HL-60 (cell line): ENCODE measurements at regions not wholly inside any gene's neighbourhood (a gene's known extent, or its start where the extent isn't known, plus 50 kb on each side); places are given as distances from the start of the nearest gene placed in this dataset.
A peak's percentile ranks its signal among the peaks of the same experiment; 100 is the strongest.

Source experiments
- DNase-seq, 2 experiments: peaks; one replicate each; pipeline ENCODE4 v3.0.0-alpha.2; 2010 to 2020; ENCODE audit warnings: low read depth in 1 of 2, low spot score in 1 of 2
- H3K27ac ChIP-seq: fragments of 250-450 bp; sonication (Bioruptor Pico); replicated peaks from 2 replicates; pipeline ENCODE4 v1.5.1; 2020; ENCODE audit warnings: mild to moderate bottlenecking, moderate library complexity
- H3K27me3 ChIP-seq: fragments of 250-450 bp; sonication (Bioruptor Pico); 2 replicates; pipeline ENCODE4 v1.5.1; 2021; ENCODE audit warnings: mild to moderate bottlenecking, moderate library complexity; ENCODE audit not compliant: insufficient read depth, poor library complexity, severe bottlenecking
- H3K4me3 ChIP-seq: replicated peaks from 2 replicates; pipeline ENCODE4 v1.5.1; 2011; ENCODE audit warnings: mild to moderate bottlenecking, control low read depth, low read length; ENCODE audit not compliant: insufficient read depth
- CTCF ChIP-seq: IDR thresholded peaks from one replicate; pipeline ENCODE4 v1.5.1; 2011; ENCODE audit warnings: low read length, control low read depth, inconsistent platforms; ENCODE audit not compliant: insufficient read depth
- GABPA ChIP-seq: IDR thresholded peaks from 2 replicates; pipeline ENCODE4 v1.6.1; 2012; ENCODE audit warnings: low read depth
- POLR2AphosphoS5 ChIP-seq: IDR thresholded peaks from 2 replicates; pipeline ENCODE4 v1.6.1; 2012; ENCODE audit warnings: low read depth
- SPI1 ChIP-seq: IDR thresholded peaks from 2 replicates; pipeline ENCODE4 v1.6.1; 2012; ENCODE audit warnings: low read depth, mild to moderate bottlenecking, borderline replicate concordance
- TF ChIP-seq, protein P1 (sequence below): IDR thresholded peaks from 2 replicates; pipeline ENCODE4 v1.6.1; 2012; ENCODE audit warnings: low read depth; ENCODE audit not compliant: insufficient replicate concordance

GRCh38 chr5:106876298-106876622 is 794.5 kb downstream of the EFNA5 start:
- TF ChIP-seq POLR2AphosphoS5 (no peak), GABPA (no peak), CTCF (no peak), SPI1 (no peak)
- TF ChIP-seq, protein P1, sequence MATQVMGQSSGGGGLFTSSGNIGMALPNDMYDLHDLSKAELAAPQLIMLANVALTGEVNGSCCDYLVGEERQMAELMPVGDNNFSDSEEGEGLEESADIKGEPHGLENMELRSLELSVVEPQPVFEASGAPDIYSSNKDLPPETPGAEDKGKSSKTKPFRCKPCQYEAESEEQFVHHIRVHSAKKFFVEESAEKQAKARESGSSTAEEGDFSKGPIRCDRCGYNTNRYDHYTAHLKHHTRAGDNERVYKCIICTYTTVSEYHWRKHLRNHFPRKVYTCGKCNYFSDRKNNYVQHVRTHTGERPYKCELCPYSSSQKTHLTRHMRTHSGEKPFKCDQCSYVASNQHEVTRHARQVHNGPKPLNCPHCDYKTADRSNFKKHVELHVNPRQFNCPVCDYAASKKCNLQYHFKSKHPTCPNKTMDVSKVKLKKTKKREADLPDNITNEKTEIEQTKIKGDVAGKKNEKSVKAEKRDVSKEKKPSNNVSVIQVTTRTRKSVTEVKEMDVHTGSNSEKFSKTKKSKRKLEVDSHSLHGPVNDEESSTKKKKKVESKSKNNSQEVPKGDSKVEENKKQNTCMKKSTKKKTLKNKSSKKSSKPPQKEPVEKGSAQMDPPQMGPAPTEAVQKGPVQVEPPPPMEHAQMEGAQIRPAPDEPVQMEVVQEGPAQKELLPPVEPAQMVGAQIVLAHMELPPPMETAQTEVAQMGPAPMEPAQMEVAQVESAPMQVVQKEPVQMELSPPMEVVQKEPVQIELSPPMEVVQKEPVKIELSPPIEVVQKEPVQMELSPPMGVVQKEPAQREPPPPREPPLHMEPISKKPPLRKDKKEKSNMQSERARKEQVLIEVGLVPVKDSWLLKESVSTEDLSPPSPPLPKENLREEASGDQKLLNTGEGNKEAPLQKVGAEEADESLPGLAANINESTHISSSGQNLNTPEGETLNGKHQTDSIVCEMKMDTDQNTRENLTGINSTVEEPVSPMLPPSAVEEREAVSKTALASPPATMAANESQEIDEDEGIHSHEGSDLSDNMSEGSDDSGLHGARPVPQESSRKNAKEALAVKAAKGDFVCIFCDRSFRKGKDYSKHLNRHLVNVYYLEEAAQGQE = no peak
- H3K27ac ChIP-seq = no peak overlapping the region
- DNase-seq = no peak
- no peak overlapping the region for H3K4me3 ChIP-seq
- H3K27me3 ChIP-seq = no peaks in the 10 kb centered on the region

DNA sequence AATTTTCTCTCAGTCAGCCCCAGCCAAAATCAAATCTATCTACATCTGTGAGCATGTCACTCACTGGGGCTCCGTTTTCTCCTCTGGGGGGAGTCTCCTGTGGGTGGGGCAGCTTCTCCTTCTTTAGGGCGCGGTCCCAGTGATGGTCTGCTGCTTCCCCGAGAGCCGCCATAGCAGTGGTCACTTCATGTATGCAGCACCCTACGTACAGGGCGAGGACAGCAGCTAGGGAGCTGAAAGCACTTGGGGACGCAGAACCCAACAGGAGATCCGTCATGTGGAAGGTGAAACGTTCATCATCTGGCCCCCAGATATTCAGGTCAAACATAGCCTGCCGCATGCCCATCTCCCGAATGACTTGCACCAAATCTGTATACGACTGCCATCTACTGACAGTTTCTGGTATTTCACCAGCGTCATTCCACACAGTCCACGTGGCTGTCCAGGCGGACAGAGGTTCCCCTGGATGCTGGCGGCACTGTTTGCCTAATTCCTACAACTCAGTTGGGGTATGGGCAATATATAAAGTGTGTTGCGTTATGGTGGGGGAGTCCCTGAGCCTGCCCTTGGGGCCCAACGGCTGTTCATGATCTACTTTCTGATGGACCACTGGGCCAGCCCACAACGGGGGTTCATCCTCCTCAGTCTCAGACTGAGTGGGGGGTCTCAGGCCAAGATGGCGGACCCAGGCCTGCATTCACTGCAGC is 795.0 kb downstream of the EFNA5 start:
- Histone ChIP-seq H3K27me3 (no peaks in the 10 kb centered on the region), H3K27ac (no peak overlapping the region), H3K4me3 (no peak overlapping the region)
- TF ChIP-seq GABPA = no peak
- TF ChIP-seq CTCF = peak; percentile 13
- DNase-seq = peak; percentile 8 to 34

GRCh38 chr5:106874974-106875373 is 795.8 kb downstream of the EFNA5 start:
- TF ChIP-seq POLR2AphosphoS5 = no peak
- TF ChIP-seq, protein P1 = no peak
- no peak for TF ChIP-seq SPI1
- TF ChIP-seq GABPA = no peak
- no peak for TF ChIP-seq CTCF

DNA sequence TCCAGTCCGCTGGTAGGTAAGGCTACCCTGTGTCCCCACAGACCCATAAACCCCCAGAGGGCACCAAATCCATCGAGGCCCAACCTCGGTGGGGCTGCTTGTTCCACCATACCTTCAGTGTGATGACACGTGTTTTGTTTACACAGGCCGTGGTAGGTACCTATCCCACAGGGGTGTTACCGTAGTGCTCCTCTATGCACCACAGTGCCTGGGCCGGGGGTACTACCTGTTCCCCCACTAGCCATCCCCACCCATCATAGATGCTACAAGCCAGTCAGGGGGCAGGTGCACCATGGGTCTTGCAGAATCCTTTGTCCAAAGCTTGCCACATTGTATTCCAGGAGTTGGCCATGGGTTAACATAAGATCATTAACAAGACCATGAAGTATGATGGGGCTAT is 796.2 kb downstream of the EFNA5 start:
- Histone ChIP-seq H3K27me3 (no peaks in the 10 kb centered on the region), H3K27ac (no peak overlapping the region), H3K4me3 (no peak overlapping the region)
- TF ChIP-seq SPI1 = no peak
- DNase-seq = no peak

More at GRCh38 chr5:106874974-106875373, 795.8 kb downstream of the EFNA5 start:
- H3K27me3 ChIP-seq = no peaks in the 10 kb centered on the region
- no peak for DNase-seq
- no peak overlapping the region for H3K27ac ChIP-seq
- no peak overlapping the region for H3K4me3 ChIP-seq
